ENCODE measurements at regions not wholly inside any gene's neighbourhood (a gene's known extent, or its start where the extent isn't known, plus 50 kb on each side); places are given as distances from the start of the nearest gene placed in this dataset.

- no peak overlapping the region for H3K4me3 ChIP-seq (ENCODE audit: low read length)
- H3K79me2 ChIP-seq (ENCODE audit: low read length) = no peaks in the 10 kb centered on the region
- TF ChIP-seq CTCF (IDR thresholded peaks at IDR 0.05; ENCODE audit: low read length) (no peak), EZH2 (optimal IDR thresholded peaks at IDR 0.05; ENCODE audit: low read depth, low read length) (no peak), EZH2phosphoT487 (IDR thresholded peaks at IDR 0.05; ENCODE audit: low read length) (no peak)
- H3K27ac ChIP-seq (ENCODE audit: low read length) = no peak overlapping the region
- H3F3A ChIP-seq (ENCODE audit: insufficient read depth, low read length) = no peaks in the 10 kb centered on the region
- no peaks in the 10 kb centered on the region for H3K9me2 ChIP-seq (replicated peaks; ENCODE audit: insufficient read depth, low read length)
- no peaks in the 10 kb centered on the region for H3K27me3 ChIP-seq (replicated peaks; ENCODE audit: insufficient read depth, low read length)
- H3K4me2 ChIP-seq (ENCODE audit: low read depth, low read length) = no peak overlapping the region
- no peaks in the 10 kb centered on the region for H3K9me3 ChIP-seq (replicated peaks; ENCODE audit: insufficient read depth, low read length)
- H3K9ac ChIP-seq (ENCODE audit: low read length) = no peak overlapping the region
- H2AFZ ChIP-seq (ENCODE audit: low read length) = no peak overlapping the region
- no peaks in the 10 kb centered on the region for H3K36me3 ChIP-seq (replicated peaks; ENCODE audit: insufficient read depth, low read length)
- no peaks in the 10 kb centered on the region for H4K20me1 ChIP-seq (ENCODE audit: insufficient read depth, low read length)
- no peak for DNase-seq
- H3K4me1 ChIP-seq (ENCODE audit: low read length) = no peaks in the 10 kb centered on the region
Observed at GRCh38 chr1:233452724-233453123, 125.2 kb downstream of the MAP3K21 start.

GRCh38 chr1:233453433-233454200, 126.1 kb downstream of the MAP3K21 start:
- no peaks in the 10 kb centered on the region for H3K79me2 ChIP-seq (ENCODE audit: low read length)
- TF ChIP-seq EZH2phosphoT487 (IDR thresholded peaks at IDR 0.05; ENCODE audit: low read length) (no peak), EZH2 (optimal IDR thresholded peaks at IDR 0.05; ENCODE audit: low read depth, low read length) (no peak), CTCF (IDR thresholded peaks at IDR 0.05; ENCODE audit: low read length) (no peak)
- no peak overlapping the region for H2AFZ ChIP-seq (ENCODE audit: low read length)

GRCh38 chr1:233459470-233459945, 132.0 kb downstream of the MAP3K21 start:
- Histone ChIP-seq H3K27me3 (replicated peaks; ENCODE audit: insufficient read depth, low read length) (no peaks in the 10 kb centered on the region), H3K4me3 (ENCODE audit: low read length) (no peak overlapping the region), H3K79me2 (ENCODE audit: low read length) (no peaks in the 10 kb centered on the region), H3K27ac (ENCODE audit: low read length) (no peak overlapping the region), H2AFZ (ENCODE audit: low read length) (no peak overlapping the region), H3K9ac (ENCODE audit: low read length) (no peak overlapping the region), H3K9me3 (replicated peaks; ENCODE audit: insufficient read depth, low read length) (no peaks in the 10 kb centered on the region), H3K9me2 (replicated peaks; ENCODE audit: insufficient read depth, low read length) (no peaks in the 10 kb centered on the region), H3F3A (ENCODE audit: insufficient read depth, low read length) (no peaks in the 10 kb centered on the region), H3K4me2 (ENCODE audit: low read depth, low read length) (no peak overlapping the region), H3K36me3 (replicated peaks; ENCODE audit: insufficient read depth, low read length) (no peaks in the 10 kb centered on the region), H4K20me1 (ENCODE audit: insufficient read depth, low read length) (no peaks in the 10 kb centered on the region), H3K4me1 (ENCODE audit: low read length) (no peaks in the 10 kb centered on the region)
- no peak for TF ChIP-seq CTCF (IDR thresholded peaks at IDR 0.05; ENCODE audit: low read length)
- TF ChIP-seq EZH2phosphoT487 (IDR thresholded peaks at IDR 0.05; ENCODE audit: low read length) = no peak
- TF ChIP-seq EZH2 (optimal IDR thresholded peaks at IDR 0.05; ENCODE audit: low read depth, low read length) = no peak
- DNase-seq = no peak

More at GRCh38 chr1:233453433-233454200, 126.1 kb downstream of the MAP3K21 start:
- H3K9me2 ChIP-seq (replicated peaks; ENCODE audit: insufficient read depth, low read length) = no peaks in the 10 kb centered on the region
- no peaks in the 10 kb centered on the region for H3F3A ChIP-seq (ENCODE audit: insufficient read depth, low read length)
- H3K27ac ChIP-seq (ENCODE audit: low read length) = no peak overlapping the region
- no peaks in the 10 kb centered on the region for H4K20me1 ChIP-seq (ENCODE audit: insufficient read depth, low read length)
- no peak overlapping the region for H3K9ac ChIP-seq (ENCODE audit: low read length)
- no peaks in the 10 kb centered on the region for H3K4me1 ChIP-seq (ENCODE audit: low read length)
- no peaks in the 10 kb centered on the region for H3K27me3 ChIP-seq (replicated peaks; ENCODE audit: insufficient read depth, low read length)
- H3K4me3 ChIP-seq (ENCODE audit: low read length) = no peak overlapping the region
- no peak for DNase-seq
- H3K36me3 ChIP-seq (replicated peaks; ENCODE audit: insufficient read depth, low read length) = no peaks in the 10 kb centered on the region
- H3K4me2 ChIP-seq (ENCODE audit: low read depth, low read length) = no peak overlapping the region
- no peaks in the 10 kb centered on the region for H3K9me3 ChIP-seq (replicated peaks; ENCODE audit: insufficient read depth, low read length)

All from MM.1S (cell line).